SW 1271 (cell line): ENCODE measurements at regions not wholly inside any gene's neighbourhood (a gene's known extent, or its start where the extent isn't known, plus 50 kb on each side); places are given as distances from the start of the nearest gene placed in this dataset.

Experiments used
- DNase-seq, 2 experiments: peaks; one replicate each; lab custom pipeline; 2025; lab: John Stamatoyannopoulos, UW

- DNase-seq: no peak
Measured at GRCh38 chr3:72344236-72344635, 504.0 kb downstream of the SHQ1 start.

GRCh38 chr3:72343078-72343477, 505.2 kb downstream of the SHQ1 start:
- DNase-seq: no peak

GRCh38 chr3:72342450-72342849, 505.8 kb downstream of the SHQ1 start:
- DNase-seq: no peak

- DNase-seq: no peak
Measured at GRCh38 chr3:72341920-72342319, 506.3 kb downstream of the SHQ1 start.

GRCh38 chr3:72341380-72341770, 506.9 kb downstream of the SHQ1 start:
- DNase-seq: no peak

GRCh38 chr3:72340476-72341379, 507.5 kb downstream of the SHQ1 start:
- DNase-seq: no peak

GRCh38 chr3:72340056-72340455, 508.2 kb downstream of the SHQ1 start:
- DNase-seq: no peak

- no peak for DNase-seq
Measured at GRCh38 chr3:72339670-72340030, 508.6 kb downstream of the SHQ1 start.

- DNase-seq: peak; percentile 4 to 28
Measured at GRCh38 chr3:72338942-72339669, 509.1 kb downstream of the SHQ1 start.

- no peak for DNase-seq
Measured at GRCh38 chr3:72338082-72338941, 509.9 kb downstream of the SHQ1 start.

GRCh38 chr3:72337480-72337855, 510.8 kb downstream of the SHQ1 start:
- DNase-seq: no peak

GRCh38 chr3:72336821-72337479, 511.3 kb downstream of the SHQ1 start:
- no peak for DNase-seq

- no peak for DNase-seq
Measured at GRCh38 chr3:72336114-72336651, 512.1 kb downstream of the SHQ1 start.

- DNase-seq: no peak
Measured at GRCh38 chr3:72335458-72336095, 512.7 kb downstream of the SHQ1 start.

GRCh38 chr3:72334681-72335457, 513.4 kb downstream of the SHQ1 start:
- no peak for DNase-seq

GRCh38 chr3:72332689-72333088, 515.6 kb downstream of the SHQ1 start:
- no peak for DNase-seq

GRCh38 chr3:72332036-72332435, 516.2 kb downstream of the SHQ1 start:
- no peak for DNase-seq

- DNase-seq: no peak
Measured at GRCh38 chr3:72331076-72331475, 517.2 kb downstream of the SHQ1 start.

- no peak for DNase-seq
Measured at GRCh38 chr3:72329354-72329753, 518.9 kb downstream of the SHQ1 start.

- no peak for DNase-seq
Measured at GRCh38 chr3:72328755-72329277, 519.4 kb downstream of the SHQ1 start.
